Left cardiac atrium (tissue), 4 donors: ENCODE measurements at regions not wholly inside any gene's neighbourhood (a gene's known extent, or its start where the extent isn't known, plus 50 kb on each side); places are given as distances from the start of the nearest gene placed in this dataset.
A peak's percentile ranks its signal among the peaks of the same experiment; 100 is the strongest.

Experiments
- ATAC-seq, 2 donors: fragments of 200-7000 bp; cut with Tn5 transposase; one replicate each; pipeline ENCODE4 v1.9.1; 2020; ENCODE audit warnings: mild to moderate bottlenecking in 2 of 2, moderate library complexity in 2 of 2
- DNase-seq: peaks from one replicate; pipeline ENCODE4 v3.0.0-alpha.2; 2020
- intact Hi-C, 2 donors: fragments of 100-400 bp; cut with DNase I; formaldehyde crosslinking; loops; one replicate each; pipeline versions ENCODE4 v1.14.1 to v1.15.1; 2022 to 2023
- donor health status: DM: no; HTN: yes; CAD: no.
- donor health status: DM: no; HTN: yes; CAD: no; lungs with severe emphysema.
- donor health status: DM: yes; HTN: yes; CAD: no.
- donor health status: Dilated cardiomyopathy.

GRCh38 chr11:70654016-70654415, 255.7 kb downstream of the CTTN start:
- ATAC-seq: no peak
- DNase-seq: no peak
- intact Hi-C loops: no loop called here

- DNase-seq: no peak
- intact Hi-C loops: no loop called here
- ATAC-seq: no peak
Measured at GRCh38 chr11:70655816-70656215, 257.5 kb downstream of the CTTN start.

- DNase-seq (no peak), ATAC-seq (no peak)
- intact Hi-C loops: no loop called here
Measured at GRCh38 chr11:70656252-70656651, 257.9 kb downstream of the CTTN start.

GRCh38 chr11:70660059-70660888, 261.9 kb downstream of the CTTN start:
- intact Hi-C loops: no loop called here
- no peak for ATAC-seq
- no peak for DNase-seq

- intact Hi-C loops: no loop called here
- no peak for DNase-seq
- ATAC-seq: no peak
Measured at GRCh38 chr11:70660889-70661197, 262.5 kb downstream of the CTTN start.

GRCh38 chr11:70661761-70662501, 263.6 kb downstream of the CTTN start:
- ATAC-seq (peak in 1 of 2 donors; percentile 61), DNase-seq (no peak)
- intact Hi-C loops: no loop called here

- intact Hi-C loops: no loop called here
- no peak for ATAC-seq
Measured at GRCh38 chr11:70662691-70663098, 264.4 kb downstream of the CTTN start.

GRCh38 chr11:70663815-70664214, 265.5 kb downstream of the CTTN start:
- DNase-seq (no peak), ATAC-seq (no peak)
- intact Hi-C loops: no loop called here

More at GRCh38 chr11:70662691-70663098, 264.4 kb downstream of the CTTN start:
- DNase-seq: no peak

- intact Hi-C loops: no loop called here
- DNase-seq (no peak), ATAC-seq (no peak)
Measured at GRCh38 chr11:70666311-70666710, 268.0 kb downstream of the CTTN start.

GRCh38 chr11:70667767-70668166, 269.4 kb downstream of the CTTN start:
- intact Hi-C loops: no loop called here
- ATAC-seq (no peak), DNase-seq (no peak)

- intact Hi-C loops: no loop called here
- DNase-seq (no peak), ATAC-seq (no peak)
Measured at GRCh38 chr11:70668204-70669202, 270.2 kb downstream of the CTTN start.

GRCh38 chr11:70669281-70669680, 271.0 kb downstream of the CTTN start:
- intact Hi-C loops: no loop called here
- DNase-seq (no peak), ATAC-seq (no peak)

- intact Hi-C loops: no loop called here
- ATAC-seq (no peak), DNase-seq (no peak)
Measured at GRCh38 chr11:70669871-70670675, 271.7 kb downstream of the CTTN start.

- no peak for DNase-seq
- intact Hi-C loops: no loop called here
- no peak for ATAC-seq
Measured at GRCh38 chr11:70670676-70671034, 272.3 kb downstream of the CTTN start.

- DNase-seq: no peak
- intact Hi-C loops: no loop called here
- no peak for ATAC-seq
Measured at GRCh38 chr11:70671083-70671482, 272.8 kb downstream of the CTTN start.

GRCh38 chr11:70671611-70672010, 273.3 kb downstream of the CTTN start:
- intact Hi-C loops: no loop called here
- ATAC-seq (no peak), DNase-seq (no peak)

- intact Hi-C loops: no loop called here
- ATAC-seq (no peak), DNase-seq (no peak)
Measured at GRCh38 chr11:70672991-70673653, 274.8 kb downstream of the CTTN start.

GRCh38 chr11:70674605-70675004, 276.3 kb downstream of the CTTN start:
- ATAC-seq (no peak), DNase-seq (no peak)
- intact Hi-C loops: no loop called here
